Astrocyte of the spinal cord (primary cell): ENCODE measurements at regions not wholly inside any gene's neighbourhood (a gene's known extent, or its start where the extent isn't known, plus 50 kb on each side); places are given as distances from the start of the nearest gene placed in this dataset.

Experiments
- DNase-seq: peaks from one replicate; pipeline ENCODE4 v3.0.0; 2011; ENCODE audit warnings: low read depth, low spot score
- H3K4me3 ChIP-seq: 2 replicates; pipeline ENCODE4 v1.5.1; 2011; ENCODE audit warnings: low read depth, mild to moderate bottlenecking, low read length, moderate library complexity
- in situ Hi-C: cut with HindIII; loops from 2 replicates; pipeline ENCODE4 v1.10.0; 2017; ENCODE audit warnings: low sequenced_read_pairs
- TF ChIP-seq, protein P1 (sequence below): IDR thresholded peaks from 2 replicates; pipeline ENCODE4 v1.5.1; 2012; ENCODE audit warnings: low read depth, mild to moderate bottlenecking, low read length, inconsistent platforms

DNA sequence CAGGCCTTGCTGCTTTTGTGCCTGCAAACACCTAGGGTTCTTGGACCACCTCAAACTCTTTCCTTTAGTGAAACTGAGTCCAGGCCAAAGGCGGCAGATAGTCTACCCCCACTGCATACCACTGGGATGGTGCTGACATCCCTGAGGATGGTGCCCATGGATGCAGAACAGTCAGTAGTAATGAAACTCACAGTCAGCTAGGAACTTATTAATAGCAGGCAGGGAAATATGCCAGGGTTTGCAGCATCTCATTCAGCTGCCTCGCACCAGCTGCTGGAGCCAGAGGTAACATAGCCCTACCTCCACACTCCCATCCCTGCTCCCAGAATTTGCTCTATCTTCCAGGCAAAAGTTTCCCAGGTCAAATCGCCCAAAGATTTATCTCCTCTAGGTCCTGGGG is 189.1 kb downstream of the SREK1 start:
- in situ Hi-C loops = no loop called here
- TF ChIP-seq, protein P1, sequence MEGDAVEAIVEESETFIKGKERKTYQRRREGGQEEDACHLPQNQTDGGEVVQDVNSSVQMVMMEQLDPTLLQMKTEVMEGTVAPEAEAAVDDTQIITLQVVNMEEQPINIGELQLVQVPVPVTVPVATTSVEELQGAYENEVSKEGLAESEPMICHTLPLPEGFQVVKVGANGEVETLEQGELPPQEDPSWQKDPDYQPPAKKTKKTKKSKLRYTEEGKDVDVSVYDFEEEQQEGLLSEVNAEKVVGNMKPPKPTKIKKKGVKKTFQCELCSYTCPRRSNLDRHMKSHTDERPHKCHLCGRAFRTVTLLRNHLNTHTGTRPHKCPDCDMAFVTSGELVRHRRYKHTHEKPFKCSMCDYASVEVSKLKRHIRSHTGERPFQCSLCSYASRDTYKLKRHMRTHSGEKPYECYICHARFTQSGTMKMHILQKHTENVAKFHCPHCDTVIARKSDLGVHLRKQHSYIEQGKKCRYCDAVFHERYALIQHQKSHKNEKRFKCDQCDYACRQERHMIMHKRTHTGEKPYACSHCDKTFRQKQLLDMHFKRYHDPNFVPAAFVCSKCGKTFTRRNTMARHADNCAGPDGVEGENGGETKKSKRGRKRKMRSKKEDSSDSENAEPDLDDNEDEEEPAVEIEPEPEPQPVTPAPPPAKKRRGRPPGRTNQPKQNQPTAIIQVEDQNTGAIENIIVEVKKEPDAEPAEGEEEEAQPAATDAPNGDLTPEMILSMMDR = no peak
- DNase-seq = no peak
- H3K4me3 ChIP-seq = no peak overlapping the region

DNA sequence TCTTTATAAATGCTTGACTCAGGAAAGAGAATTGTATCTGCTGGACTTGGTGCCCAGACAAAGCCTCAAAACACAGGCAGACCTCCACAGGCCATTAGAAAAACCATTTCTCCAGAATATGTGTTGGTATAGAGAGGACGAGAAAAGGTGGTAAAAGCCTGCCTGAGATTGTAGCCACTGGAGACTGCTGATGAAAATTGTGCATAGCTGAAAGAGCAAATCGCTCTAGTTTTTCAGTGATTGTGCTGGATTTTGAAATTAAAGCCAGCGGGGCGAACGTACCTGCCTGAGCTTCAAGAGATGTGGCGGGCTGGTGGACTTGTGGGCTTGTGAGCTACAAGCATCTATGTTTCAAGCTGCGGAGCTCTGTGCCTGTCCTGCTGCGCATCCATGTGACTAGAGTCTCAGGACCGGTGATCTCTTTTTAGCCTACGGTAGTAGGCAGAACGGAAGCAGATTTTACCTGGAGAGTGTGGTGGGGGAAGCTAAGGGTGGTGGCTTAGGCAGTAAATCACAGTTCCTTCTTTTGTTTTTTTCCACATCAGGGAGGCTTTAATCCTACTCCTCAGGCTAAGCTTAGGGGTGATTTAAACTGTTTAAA is 193.6 kb downstream of the SREK1 start:
- TF ChIP-seq, protein P1 = no peak
- in situ Hi-C loops = no loop called here
- no peak for DNase-seq
- no peak overlapping the region for H3K4me3 ChIP-seq

DNA sequence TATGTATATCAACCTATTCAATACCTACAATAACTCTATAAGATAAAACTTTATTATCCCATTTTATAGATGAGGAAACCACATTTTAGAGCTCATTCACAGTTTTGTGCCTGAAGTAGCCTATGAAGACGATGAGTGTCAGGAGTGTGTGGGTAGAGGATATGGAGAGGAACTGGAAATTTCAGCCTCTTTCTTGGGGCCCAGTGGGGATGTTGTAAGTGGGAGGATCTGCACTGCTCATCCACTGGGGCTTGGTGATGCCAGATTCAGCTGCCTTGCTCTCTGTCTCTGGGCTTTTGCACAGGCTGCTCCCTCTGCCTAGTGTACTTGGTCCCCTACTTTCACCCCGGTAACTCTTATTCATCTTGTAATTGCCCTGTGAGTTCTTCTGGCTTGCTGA is 194.7 kb downstream of the SREK1 start:
- H3K4me3 ChIP-seq = no peak overlapping the region
- in situ Hi-C loops = no loop called here

DNA sequence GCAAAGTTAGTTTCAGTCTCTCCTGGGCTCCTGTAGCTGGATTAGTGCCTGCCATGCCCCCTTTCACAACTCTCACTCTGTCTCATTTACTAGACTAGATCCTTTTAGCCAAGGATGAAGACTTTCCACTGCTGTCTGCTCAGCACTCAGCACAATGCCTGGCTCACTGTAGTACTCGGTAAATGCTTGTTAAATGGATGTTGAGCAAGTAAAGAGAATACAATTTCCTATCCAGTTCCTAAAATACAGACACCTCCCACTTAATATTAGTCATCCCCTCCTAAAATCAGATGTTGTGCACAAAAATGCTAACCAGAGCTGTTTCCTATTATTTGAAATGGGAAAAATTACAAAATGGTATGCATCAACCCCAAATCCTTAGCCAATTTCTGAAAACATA is 195.8 kb downstream of the SREK1 start:
- TF ChIP-seq, protein P1 = no peak
- no peak overlapping the region for H3K4me3 ChIP-seq
- in situ Hi-C loops = no loop called here
- no peak for DNase-seq

More for the DNA sequence above, 194.7 kb downstream of the SREK1 start:
- DNase-seq = no peak
- TF ChIP-seq, protein P1 = no peak

DNA sequence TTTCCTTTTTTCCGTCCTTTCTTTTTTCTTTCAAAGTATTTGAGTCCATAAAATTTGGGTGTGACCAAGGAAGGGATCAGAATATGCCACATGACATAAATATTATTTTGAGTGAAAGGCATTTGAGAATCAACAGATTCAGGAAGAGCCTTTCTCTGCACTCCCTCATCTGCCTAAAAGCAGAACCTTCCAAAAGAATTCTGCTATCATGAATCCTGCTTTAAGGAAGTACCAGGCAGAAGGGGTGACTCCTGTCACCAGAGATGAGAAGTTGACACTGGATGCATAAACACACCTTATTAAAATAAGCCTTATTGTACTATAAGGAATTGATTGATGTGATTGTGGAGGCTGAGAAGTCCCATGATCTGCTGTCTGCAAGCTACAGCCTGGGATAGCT is 196.7 kb downstream of the SREK1 start:
- in situ Hi-C loops = no loop called here
- TF ChIP-seq, protein P1 = no peak
- no peak overlapping the region for H3K4me3 ChIP-seq
- DNase-seq = no peak

DNA sequence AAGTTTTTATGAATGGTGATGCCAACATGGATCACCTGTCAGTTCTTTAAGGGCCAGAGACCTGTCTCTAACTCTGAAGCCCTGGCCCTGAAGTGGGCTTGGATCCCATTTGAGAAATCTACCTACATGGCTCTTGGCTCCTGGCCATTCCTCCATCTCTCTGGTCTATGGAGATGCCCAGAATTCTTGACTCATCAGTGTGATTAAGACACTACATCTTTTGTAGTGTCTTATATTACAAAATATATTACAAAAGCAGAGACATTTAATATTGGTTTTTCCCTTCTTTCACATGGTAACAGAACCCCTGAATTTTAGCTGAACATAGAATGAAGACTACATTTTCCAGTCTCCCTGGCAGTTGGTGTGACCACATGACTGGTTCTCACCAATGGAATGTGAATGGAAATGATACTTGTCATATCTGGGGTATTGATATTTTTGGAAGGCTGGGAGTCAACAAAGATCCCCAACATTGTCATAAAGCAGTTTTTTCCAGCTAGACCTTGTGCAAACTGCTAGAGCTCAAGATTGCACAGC is 198.3 kb downstream of the SREK1 start:
- H3K4me3 ChIP-seq = no peak overlapping the region
- TF ChIP-seq, protein P1 = no peak
- no peak for DNase-seq
- in situ Hi-C loops = no loop called here
